NCI-H2227 (cell line): ENCODE measurements at regions not wholly inside any gene's neighbourhood (a gene's known extent, or its start where the extent isn't known, plus 50 kb on each side); places are given as distances from the start of the nearest gene placed in this dataset.
"Not testable (repeated sequence)": the region's sequence is repeated elsewhere in the genome, so short reads cannot be mapped to it uniquely, and the experiment has no call there.

Experiments used
- DNase-seq: peaks from one replicate; lab custom pipeline; 2025; ENCODE audit not compliant: unreplicated experiment; lab: John Stamatoyannopoulos, UW

GRCh38 chr18:22068784-22069183 is 100.6 kb upstream of the GATA6 start:
- not testable (repeated sequence) for DNase-seq

DNA sequence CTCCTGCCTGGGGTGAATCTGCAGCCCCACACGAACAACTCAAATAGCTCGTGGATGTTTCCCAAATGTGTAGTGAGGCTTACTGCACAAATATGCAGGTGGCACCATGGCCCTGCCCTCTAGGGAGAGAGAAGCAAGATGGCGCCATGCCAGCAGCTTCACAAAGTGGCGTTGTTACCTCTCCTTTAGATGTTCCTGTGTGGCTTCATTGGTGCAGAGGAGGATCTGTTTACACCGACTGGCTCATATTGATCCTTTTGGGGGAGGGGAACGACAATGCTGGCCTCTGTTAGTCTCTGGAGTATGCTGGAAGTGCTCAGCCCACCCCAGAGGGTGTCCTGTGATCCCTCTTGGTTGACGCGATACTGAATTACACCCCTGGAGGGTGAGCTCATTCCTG is 99.5 kb upstream of the GATA6 start:
- no peak for DNase-seq

DNA sequence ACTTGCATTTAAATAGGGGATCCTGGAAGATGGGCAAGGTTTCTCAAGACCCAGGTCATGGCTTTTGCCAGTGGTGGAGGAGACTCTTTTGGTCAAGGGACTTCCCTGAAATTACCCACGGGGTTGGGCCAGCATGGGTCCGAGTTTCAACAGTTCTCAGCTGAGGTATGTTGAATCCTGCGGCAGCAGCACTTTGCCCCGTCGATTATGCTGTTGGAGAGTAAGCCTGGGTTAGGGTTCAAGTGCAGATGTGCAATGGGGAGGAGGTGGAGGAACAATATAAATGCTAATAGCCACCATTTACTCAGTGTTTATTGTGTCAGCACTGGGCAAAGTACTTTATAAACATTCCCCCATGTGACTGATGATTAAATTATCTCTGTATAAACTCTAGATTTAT is 96.0 kb upstream of the GATA6 start:
- DNase-seq, result no peak

- DNase-seq, result no peak
These were observed 94.9 kb upstream of the GATA6 start for GRCh38 chr18:22074282-22075070.

DNA sequence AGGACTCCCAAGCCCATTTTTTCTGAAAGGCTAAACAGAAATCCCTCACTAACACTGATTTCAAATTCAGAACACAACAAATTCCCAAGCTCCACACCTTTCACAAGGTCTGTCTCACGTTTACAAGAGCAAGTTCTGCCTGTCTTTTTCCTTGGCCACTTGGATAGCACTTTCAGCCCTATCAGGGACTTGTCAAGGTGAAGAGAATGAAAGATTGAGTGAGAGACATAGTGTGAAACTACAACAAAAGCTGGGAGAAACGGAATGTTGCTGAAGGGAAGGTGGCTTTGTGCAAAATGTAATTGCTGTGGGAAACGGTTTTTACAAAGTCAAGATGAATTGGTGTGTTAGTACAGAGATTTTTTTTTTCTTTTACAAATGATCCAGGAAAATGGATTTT is 89.4 kb upstream of the GATA6 start:
- no peak for DNase-seq

DNA sequence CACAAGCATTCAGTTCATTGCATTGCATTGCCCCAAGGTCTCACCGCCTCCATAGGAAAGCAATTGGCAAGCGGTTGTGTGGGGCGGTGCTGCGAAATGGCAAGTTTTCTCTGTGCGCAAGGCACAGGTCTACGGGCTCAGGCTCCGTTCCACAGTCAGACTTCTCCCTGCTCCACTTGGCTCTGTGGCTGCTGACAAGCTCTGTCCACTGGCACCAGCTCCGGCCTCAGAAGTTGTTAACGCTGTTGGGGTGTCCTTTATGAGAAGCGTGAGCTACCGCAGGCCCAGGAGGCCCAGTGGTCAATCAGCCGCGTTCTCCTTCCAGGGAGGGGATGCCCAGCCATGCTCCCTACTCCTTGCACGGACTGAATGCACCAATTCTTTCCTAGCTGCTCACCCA is 87.0 kb upstream of the GATA6 start:
- DNase-seq, result no peak

DNA sequence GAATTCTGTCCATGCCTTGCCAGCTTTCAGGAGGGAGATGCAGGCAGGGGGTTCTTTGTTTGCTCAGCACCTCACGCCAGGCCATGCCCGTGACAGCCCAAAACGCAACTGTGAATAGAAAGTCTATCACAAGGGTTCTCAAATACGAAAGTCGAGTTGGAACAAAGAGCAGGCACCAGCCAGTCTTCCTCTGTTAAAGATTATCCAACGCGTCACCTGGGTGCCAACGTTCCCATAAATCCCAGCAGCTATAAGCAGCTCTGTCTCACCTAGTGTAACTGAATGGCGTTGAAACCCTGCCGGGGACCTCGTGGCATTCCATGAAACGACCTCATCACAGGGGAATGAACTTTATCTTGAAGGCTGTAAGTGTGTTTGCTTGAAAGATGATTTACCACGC is 84.8 kb upstream of the GATA6 start:
- no peak for DNase-seq

DNA sequence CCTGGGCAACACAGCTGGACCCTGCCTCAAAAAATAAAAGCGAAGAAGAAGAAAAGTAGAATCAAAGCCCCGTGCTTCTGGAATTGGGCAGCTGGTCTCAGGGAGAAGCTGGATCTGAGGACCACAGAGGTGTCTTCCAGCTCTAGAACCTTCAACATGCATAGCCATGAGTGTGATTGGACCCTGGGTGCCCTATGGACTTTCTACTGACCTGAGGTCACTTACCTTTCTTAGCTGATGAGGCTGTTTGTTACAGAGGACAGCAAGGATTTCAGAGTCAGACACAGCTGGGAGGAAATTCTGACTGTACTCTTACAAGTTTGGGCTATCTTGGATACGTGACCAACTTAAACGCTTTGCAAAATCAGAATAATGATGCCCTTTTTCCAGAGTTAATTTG is 82.4 kb upstream of the GATA6 start:
- DNase-seq, result no peak

- DNase-seq, result no peak
These were observed 81.4 kb upstream of the GATA6 start for GRCh38 chr18:22088029-22088428.

DNA sequence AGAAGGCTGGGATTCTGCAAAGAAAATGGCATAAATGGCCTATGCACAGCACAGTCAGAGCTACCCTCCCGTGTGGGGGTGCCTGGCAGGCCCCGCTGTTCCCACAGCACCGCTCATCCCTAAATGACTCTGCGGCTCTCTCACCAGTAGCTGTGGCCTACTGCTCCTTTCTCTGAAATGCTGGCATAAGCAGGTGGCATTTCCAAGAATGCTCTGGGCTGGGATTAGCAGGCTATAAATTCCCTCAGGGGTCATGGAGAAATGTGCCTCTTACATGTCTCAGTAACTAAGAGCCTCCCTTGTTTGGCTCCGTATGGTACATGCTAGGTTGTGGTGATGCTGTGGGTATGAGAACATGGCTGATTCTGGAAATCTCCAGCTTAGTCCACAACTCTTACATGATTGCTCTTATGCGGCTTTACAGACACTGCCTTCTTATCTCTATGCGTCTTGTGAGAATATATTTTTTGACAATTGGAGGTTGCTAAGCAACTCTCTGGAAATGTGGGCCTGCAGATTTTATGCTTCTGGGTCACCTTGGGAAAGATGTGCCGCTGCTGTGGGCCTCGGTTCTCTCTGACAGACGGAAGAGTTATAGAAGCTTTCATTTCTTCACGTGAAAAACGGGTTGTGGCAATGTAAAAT is 80.3 kb upstream of the GATA6 start:
- DNase-seq, result no peak

GRCh38 chr18:22091341-22091740 is 78.0 kb upstream of the GATA6 start:
- DNase-seq, result no peak

GRCh38 chr18:22093731-22094357 is 75.5 kb upstream of the GATA6 start:
- DNase-seq, result no peak

DNA sequence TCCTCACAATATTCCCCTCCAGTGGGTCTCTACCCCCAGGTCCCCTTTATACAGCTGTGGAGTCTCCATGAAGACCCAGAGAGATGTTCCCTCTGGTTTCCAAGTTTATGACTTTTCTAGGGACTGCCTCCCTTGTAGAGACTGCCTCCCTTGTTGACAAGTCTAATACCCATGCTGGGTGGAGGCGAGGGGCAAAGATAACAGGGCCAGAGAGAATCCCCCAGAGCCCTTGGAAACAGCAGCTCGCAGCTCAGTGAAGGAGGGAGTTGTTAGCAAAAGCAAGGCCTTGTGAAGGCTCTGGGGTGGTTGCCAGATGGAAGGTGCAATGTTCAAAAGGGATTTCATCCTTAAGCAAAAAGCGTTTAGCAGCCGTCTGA is 75.0 kb upstream of the GATA6 start:
- no peak for DNase-seq

GRCh38 chr18:22098563-22098989 is 70.8 kb upstream of the GATA6 start:
- no peak for DNase-seq

DNA sequence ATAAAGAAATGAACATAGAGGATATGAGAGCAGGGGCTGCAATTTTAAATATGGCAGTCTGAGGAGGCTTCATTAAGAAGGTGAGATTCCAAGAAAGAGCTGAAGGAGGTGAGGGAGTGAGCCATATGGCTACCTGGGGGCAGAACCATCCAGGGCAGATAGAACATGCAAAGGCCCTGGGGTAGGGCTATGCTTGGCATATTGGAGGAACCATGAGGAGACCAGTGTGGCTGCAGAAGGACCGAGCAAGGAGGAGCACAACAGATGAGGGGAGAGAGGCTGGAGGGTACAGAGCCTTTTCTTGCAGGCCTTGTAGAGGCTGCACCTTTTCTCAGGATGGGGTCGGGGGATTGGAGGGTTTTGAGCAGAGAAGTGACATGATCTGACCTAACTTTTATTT is 69.5 kb upstream of the GATA6 start:
- no peak for DNase-seq

DNA sequence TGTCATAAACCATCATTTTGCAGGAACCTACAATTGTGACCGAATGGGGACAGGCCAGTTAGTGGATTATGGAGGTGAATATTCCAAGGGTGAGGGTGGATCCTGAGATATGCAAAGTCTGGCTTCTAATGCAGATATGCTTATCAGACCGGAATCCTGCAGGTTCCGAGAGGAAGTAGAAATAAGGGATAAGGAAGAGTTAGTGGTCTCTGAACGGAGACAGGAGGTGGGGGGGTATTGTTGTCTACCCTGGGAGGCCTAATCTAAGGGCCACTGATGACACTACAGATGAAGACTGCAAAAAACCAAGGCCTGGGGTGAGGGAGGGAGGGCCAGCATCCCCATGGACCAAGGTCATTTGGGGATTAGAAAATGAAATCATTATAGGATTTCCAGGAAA is 67.7 kb upstream of the GATA6 start:
- no peak for DNase-seq

DNA sequence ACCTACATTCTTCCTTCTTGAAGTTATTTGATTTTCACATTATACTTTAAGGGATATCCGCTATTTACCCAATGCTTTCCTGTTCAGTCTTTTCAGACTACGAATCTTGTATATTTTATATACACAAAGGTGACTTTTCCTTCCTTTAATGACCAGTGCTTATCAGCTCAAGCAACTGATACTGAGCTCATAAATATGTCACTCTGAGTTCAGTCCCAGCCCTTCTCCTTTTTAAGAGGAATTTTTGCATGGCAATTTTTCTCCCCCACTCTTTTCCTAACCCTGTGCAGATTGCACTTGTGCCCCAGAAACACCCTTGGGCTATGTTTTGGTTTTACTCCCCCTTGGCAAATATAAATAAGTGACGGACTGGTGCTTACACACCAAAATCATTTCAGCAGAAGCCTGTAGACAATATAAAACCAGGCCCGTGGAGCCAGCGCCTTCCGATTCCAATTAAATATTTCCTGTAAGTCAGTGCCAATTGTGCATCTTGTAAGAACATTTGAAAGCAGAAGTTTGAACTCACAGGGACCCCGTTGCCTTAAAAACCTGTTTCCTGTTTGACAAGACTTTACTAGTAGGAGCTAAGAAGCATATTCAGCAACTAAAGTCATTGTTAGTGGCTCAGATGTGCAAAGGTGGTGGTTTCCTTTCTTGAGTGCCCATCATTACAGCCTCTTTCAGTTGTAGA is 66.3 kb upstream of the GATA6 start:
- DNase-seq, result no peak

- no peak for DNase-seq
These were observed 65.8 kb upstream of the GATA6 start for GRCh38 chr18:22103647-22104031.

DNA sequence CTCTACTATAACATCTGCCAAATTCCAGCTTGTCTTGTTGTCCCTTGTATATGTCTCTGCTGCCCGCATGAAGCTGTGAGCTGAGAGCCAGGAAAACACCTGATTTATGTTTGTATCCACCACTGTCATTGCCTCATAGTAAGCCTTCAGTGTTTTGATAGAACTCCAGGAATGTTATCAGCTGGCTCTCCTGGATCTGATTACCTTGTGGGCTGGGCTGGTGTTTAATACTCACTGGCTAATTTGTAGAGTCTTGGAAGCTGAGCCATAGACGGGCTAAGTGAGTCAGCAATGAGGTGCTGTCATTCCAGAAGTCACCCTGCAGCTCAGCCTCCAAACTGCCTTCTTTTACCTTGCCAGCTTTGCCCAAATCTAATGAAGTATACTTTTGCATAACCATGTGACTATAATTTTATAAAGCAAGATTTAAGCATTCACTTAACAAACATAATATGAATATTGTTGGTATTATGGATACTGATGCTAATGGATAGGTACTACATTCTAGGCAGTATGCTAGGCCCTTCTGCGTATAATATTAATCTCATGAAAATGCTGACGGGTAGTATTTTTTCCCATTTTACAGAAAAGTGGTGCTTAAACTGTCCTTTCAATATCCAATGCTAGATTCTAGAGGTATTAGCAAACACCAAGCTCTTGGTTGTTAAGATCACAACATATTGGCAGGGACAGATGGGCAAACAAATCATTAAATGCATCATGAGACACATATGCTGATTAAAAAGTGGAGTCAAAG is 62.7 kb upstream of the GATA6 start:
- no peak for DNase-seq

GRCh38 chr18:22108674-22109073 is 60.7 kb upstream of the GATA6 start:
- DNase-seq, result no peak

- no peak for DNase-seq
These were observed 59.9 kb upstream of the GATA6 start for GRCh38 chr18:22109535-22109934.
